Karpas-422 (cell line): ENCODE measurements at regions not wholly inside any gene's neighbourhood (a gene's known extent, or its start where the extent isn't known, plus 50 kb on each side); places are given as distances from the start of the nearest gene placed in this dataset.
A peak's percentile ranks its signal among the peaks of the same experiment; 100 is the strongest.

Experiments used
- DNase-seq: peaks from one replicate; pipeline ENCODE4 v3.0.0-alpha.2; 2015
- H2AFZ ChIP-seq: fragments of 200-600 bp; sonication (generic); 2 replicates; pipeline ENCODE4 v1.6.1; 2014; ENCODE audit warnings: antibody characterized with exemption, low read length, mixed read lengths
- H3K27ac ChIP-seq: fragments of 200-600 bp; sonication (generic); 2 replicates; pipeline ENCODE4 v1.5.1; 2014; ENCODE audit warnings: mild to moderate bottlenecking, low read length, moderate library complexity
- H3K27me3 ChIP-seq: fragments of 200-600 bp; sonication (generic); 2 replicates; pipeline ENCODE4 v1.6.1; 2014; ENCODE audit warnings: low read length, mixed read lengths
- H3K36me3 ChIP-seq: fragments of 200-600 bp; sonication (generic); 2 replicates; pipeline ENCODE4 v1.6.1; 2014; ENCODE audit warnings: low read length, mixed read lengths; ENCODE audit not compliant: insufficient read depth
- H3K4me1 ChIP-seq: fragments of 200-600 bp; sonication (generic); 2 replicates; pipeline ENCODE4 v1.6.1; 2014; ENCODE audit warnings: mild to moderate bottlenecking, low read length, mixed read lengths
- H3K4me2 ChIP-seq: fragments of 200-600 bp; sonication (generic); 2 replicates; pipeline ENCODE4 v1.6.1; 2014; ENCODE audit warnings: low read length, low read depth, mild to moderate bottlenecking; ENCODE audit not compliant: poor library complexity, severe bottlenecking
- H3K4me3 ChIP-seq: fragments of 200-600 bp; sonication (generic); 2 replicates; pipeline ENCODE4 v1.5.1; 2014; ENCODE audit warnings: mild to moderate bottlenecking, antibody characterized with exemption, low read length, mixed read lengths
- H3K79me2 ChIP-seq: fragments of 200-600 bp; sonication (generic); 2 replicates; pipeline ENCODE4 v1.6.1; 2014; ENCODE audit warnings: mild to moderate bottlenecking, low read length, mixed read lengths
- H3K9ac ChIP-seq: fragments of 200-600 bp; sonication (generic); 2 replicates; pipeline ENCODE4 v1.6.0; 2014; ENCODE audit warnings: low read length
- H3K9me2 ChIP-seq: fragments of 200-600 bp; sonication (generic), shearing (Covaris generic); replicated peaks from 2 replicates; pipeline ENCODE4 v1.6.0; 2014; ENCODE audit warnings: mild to moderate bottlenecking, low read length, moderate library complexity; ENCODE audit not compliant: insufficient read depth
- H3K9me3 ChIP-seq: fragments of 300-700, 200-600 bp; sonication (generic); 2 replicates; pipeline ENCODE4 v1.6.1; 2014; ENCODE audit warnings: low read length, mixed read lengths
- H4K20me1 ChIP-seq: fragments of 200-600 bp; sonication (generic); 2 replicates; pipeline ENCODE4 v1.6.1; 2014; ENCODE audit warnings: mild to moderate bottlenecking, antibody characterized with exemption, low read length, low read depth; ENCODE audit not compliant: insufficient read depth

DNA sequence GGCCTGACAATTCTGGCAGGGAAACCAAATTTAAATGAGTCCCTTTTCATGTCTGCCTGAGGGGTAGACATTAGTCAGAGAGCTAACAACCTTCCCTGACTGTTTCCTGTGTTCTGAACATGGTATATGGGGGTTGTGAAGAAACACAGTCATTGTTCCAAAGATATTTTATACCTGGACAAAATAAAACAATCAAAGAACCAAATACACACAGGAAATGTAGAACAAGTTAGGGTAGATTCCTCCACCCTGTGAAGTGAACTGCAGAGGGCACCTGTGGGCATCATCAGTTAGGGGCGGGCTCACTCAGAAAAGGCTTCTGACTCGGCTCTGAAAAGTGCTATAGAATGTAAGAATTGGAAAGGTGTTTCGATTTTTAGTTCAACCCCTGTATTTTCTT lies 231.9 kb upstream of the CADM1 start:
- Histone ChIP-seq H3K36me3 (no peaks in the 10 kb centered on the region), H3K9ac (no peak overlapping the region), H3K9me2 (no peaks in the 10 kb centered on the region), H3K4me1 (no peaks in the 10 kb centered on the region), H3K27ac (no peak overlapping the region), H2AFZ (no peak overlapping the region), H4K20me1 (no peaks in the 10 kb centered on the region), H3K79me2 (no peaks in the 10 kb centered on the region), H3K4me2 (no peak overlapping the region), H3K27me3 (no peaks in the 10 kb centered on the region), H3K9me3 (no peaks in the 10 kb centered on the region), H3K4me3 (no peak overlapping the region)
- DNase-seq = peak; percentile 42

GRCh38 chr11:115724666-115725065 lies 220.5 kb upstream of the CADM1 start:
- Histone ChIP-seq H3K79me2 (no peaks in the 10 kb centered on the region), H3K9me2 (no peaks in the 10 kb centered on the region), H2AFZ (no peak overlapping the region), H3K9ac (no peak overlapping the region), H3K4me3 (no peak overlapping the region), H3K4me1 (no peaks in the 10 kb centered on the region), H3K27ac (no peak overlapping the region), H3K9me3 (no peaks in the 10 kb centered on the region), H3K27me3 (no peaks in the 10 kb centered on the region), H4K20me1 (no peaks in the 10 kb centered on the region), H3K36me3 (no peaks in the 10 kb centered on the region), H3K4me2 (no peak overlapping the region)
- no peak for DNase-seq

DNA sequence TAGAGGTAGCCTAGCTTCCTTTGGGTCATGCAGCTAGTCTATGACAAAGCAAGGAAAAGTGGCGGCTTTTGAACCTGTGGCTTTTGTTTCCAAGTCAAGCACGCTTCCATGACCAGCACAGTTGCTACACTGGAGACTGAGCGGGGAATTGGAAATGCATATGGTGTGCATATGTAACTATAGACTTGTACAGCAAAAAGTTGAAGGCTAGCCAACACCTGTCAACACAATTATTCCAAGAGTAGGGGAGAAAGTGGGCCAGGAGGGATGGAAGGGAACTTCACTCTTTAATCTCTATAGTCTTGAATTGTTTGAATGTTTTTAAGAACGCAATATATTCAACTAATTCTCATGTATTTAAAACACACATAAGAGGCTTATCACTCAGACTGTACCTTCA lies 218.5 kb upstream of the CADM1 start:
- Histone ChIP-seq H3K79me2 (no peaks in the 10 kb centered on the region), H3K36me3 (no peaks in the 10 kb centered on the region), H3K27ac (no peak overlapping the region), H3K4me1 (no peaks in the 10 kb centered on the region), H2AFZ (no peak overlapping the region), H3K27me3 (no peaks in the 10 kb centered on the region), H3K4me3 (no peak overlapping the region), H4K20me1 (no peaks in the 10 kb centered on the region), H3K9ac (no peak overlapping the region), H3K4me2 (no peak overlapping the region), H3K9me3 (no peaks in the 10 kb centered on the region), H3K9me2 (no peaks in the 10 kb centered on the region)
- no peak for DNase-seq

GRCh38 chr11:115721296-115721995 lies 217.2 kb upstream of the CADM1 start:
- H4K20me1 ChIP-seq = no peaks in the 10 kb centered on the region
- H3K79me2 ChIP-seq = no peaks in the 10 kb centered on the region
- no peaks in the 10 kb centered on the region for H3K27me3 ChIP-seq
- no peak overlapping the region for H2AFZ ChIP-seq
- H3K9me3 ChIP-seq = no peaks in the 10 kb centered on the region
- H3K4me1 ChIP-seq = no peaks in the 10 kb centered on the region
- no peak overlapping the region for H3K27ac ChIP-seq
- no peaks in the 10 kb centered on the region for H3K36me3 ChIP-seq
- no peak for DNase-seq
- no peak overlapping the region for H3K9ac ChIP-seq
- no peak overlapping the region for H3K4me3 ChIP-seq
- no peaks in the 10 kb centered on the region for H3K9me2 ChIP-seq
- no peak overlapping the region for H3K4me2 ChIP-seq

- no peak for DNase-seq
- Histone ChIP-seq H3K9ac (no peak overlapping the region), H3K9me2 (no peaks in the 10 kb centered on the region), H3K27me3 (no peaks in the 10 kb centered on the region), H3K79me2 (no peaks in the 10 kb centered on the region), H3K36me3 (no peaks in the 10 kb centered on the region), H3K4me1 (no peaks in the 10 kb centered on the region), H3K27ac (no peak overlapping the region), H3K9me3 (no peaks in the 10 kb centered on the region), H4K20me1 (no peaks in the 10 kb centered on the region), H3K4me2 (no peak overlapping the region), H2AFZ (no peak overlapping the region), H3K4me3 (no peak overlapping the region)
Measured at GRCh38 chr11:115720602-115721245, 216.5 kb upstream of the CADM1 start.

DNA sequence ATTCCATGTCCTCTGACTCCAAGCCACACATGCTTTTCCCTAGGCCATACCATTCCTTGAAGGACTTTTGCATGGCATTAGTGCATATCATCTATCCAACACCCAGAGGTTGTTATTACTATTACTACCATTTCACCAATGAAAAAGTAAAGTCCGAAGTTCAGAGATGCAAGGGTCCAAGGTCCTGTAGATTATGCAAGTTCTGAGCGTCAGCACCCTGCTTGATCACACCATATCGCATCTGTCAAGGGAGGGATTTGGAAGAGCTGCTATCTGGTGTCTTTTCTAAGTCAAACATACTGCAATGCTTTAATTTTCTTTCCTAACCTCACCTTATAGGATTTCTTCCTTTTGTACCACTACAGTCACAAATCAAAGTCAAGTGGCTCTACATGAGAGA lies 214.7 kb upstream of the CADM1 start:
- no peaks in the 10 kb centered on the region for H3K27me3 ChIP-seq
- no peaks in the 10 kb centered on the region for H3K4me1 ChIP-seq
- no peak overlapping the region for H3K4me3 ChIP-seq
- H2AFZ ChIP-seq = no peak overlapping the region
- H3K9me3 ChIP-seq = no peaks in the 10 kb centered on the region
- no peak overlapping the region for H3K27ac ChIP-seq
- H3K36me3 ChIP-seq = no peaks in the 10 kb centered on the region
- no peaks in the 10 kb centered on the region for H3K79me2 ChIP-seq
- H4K20me1 ChIP-seq = no peaks in the 10 kb centered on the region
- DNase-seq = no peak
- H3K9me2 ChIP-seq = no peaks in the 10 kb centered on the region
- H3K4me2 ChIP-seq = no peak overlapping the region
- H3K9ac ChIP-seq = no peak overlapping the region

DNA sequence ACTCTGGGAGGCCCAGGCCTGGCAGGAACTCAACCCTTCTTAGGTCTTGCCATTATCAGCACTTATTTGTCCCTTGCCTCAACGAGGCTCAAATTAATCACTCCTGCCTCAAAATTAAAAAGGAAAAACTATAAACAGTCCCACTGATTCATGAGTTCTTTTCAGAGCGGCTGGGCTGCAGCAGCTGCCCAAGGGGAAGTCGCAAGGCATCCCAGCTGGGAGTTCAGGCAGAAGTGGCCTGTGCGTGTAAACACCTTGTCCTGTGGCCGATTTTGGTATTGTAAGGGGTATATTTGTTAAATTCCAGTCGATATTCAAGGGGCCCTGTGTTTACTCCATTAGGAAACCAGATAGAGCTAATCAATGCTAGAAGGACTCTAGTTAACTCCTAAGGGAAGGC lies 213.9 kb upstream of the CADM1 start:
- Histone ChIP-seq H3K4me2 (no peak overlapping the region), H3K4me3 (no peak overlapping the region), H3K79me2 (no peaks in the 10 kb centered on the region), H4K20me1 (no peaks in the 10 kb centered on the region), H3K36me3 (no peaks in the 10 kb centered on the region), H3K9me3 (no peaks in the 10 kb centered on the region), H3K27me3 (no peaks in the 10 kb centered on the region), H3K9me2 (no peaks in the 10 kb centered on the region), H2AFZ (no peak overlapping the region), H3K4me1 (no peaks in the 10 kb centered on the region), H3K9ac (no peak overlapping the region), H3K27ac (no peak overlapping the region)
- no peak for DNase-seq

- no peaks in the 10 kb centered on the region for H4K20me1 ChIP-seq
- H3K4me3 ChIP-seq = no peak overlapping the region
- H3K27me3 ChIP-seq = no peaks in the 10 kb centered on the region
- no peak overlapping the region for H3K9ac ChIP-seq
- no peaks in the 10 kb centered on the region for H3K79me2 ChIP-seq
- H3K4me2 ChIP-seq = no peak overlapping the region
- H3K27ac ChIP-seq = no peak overlapping the region
- H3K4me1 ChIP-seq = no peaks in the 10 kb centered on the region
- no peaks in the 10 kb centered on the region for H3K9me3 ChIP-seq
- no peak for DNase-seq
- no peaks in the 10 kb centered on the region for H3K9me2 ChIP-seq
- no peaks in the 10 kb centered on the region for H3K36me3 ChIP-seq
- H2AFZ ChIP-seq = no peak overlapping the region
Measured at GRCh38 chr11:115716601-115717529, 212.7 kb upstream of the CADM1 start.
